Panc1 (cell line): ENCODE measurements at regions not wholly inside any gene's neighbourhood (a gene's known extent, or its start where the extent isn't known, plus 50 kb on each side); places are given as distances from the start of the nearest gene placed in this dataset.

Experiments used
- ATAC-seq: fragments of 200-7000 bp; cut with Tn5 transposase; 2 replicates; pipeline ENCODE4 v1.9.1; 2020; ENCODE audit warnings: mild to moderate bottlenecking, moderate library complexity
- BruUV-seq: library from RNA; stranded (reverse); fragments of 400-500 nt; replicated peaks from 2 replicates; lab custom pipeline; 2021; lab: Mats Ljungman, UMichigan
- CTCF ChIA-PET: fragments of 300-600 bp; sonication (Branson Sonifier 250); formaldehyde crosslinking; loops from one replicate; lab custom pipeline; 2022; ENCODE audit warnings: antibody characterized with exemption; lab: Charles Lee
- POLR2A ChIA-PET: fragments of 300-600 bp; sonication (Branson Sonifier 250); formaldehyde crosslinking; loops from one replicate; lab custom pipeline; 2022; ENCODE audit warnings: antibody characterized with exemption; lab: Charles Lee
- DNase-seq: peaks from one replicate; pipeline ENCODE4 v3.0.0-alpha.2; 2010; ENCODE audit warnings: low read depth, low spot score
- H3K27ac ChIP-seq: 2 replicates; pipeline ENCODE4 v1.5.1; 2011; ENCODE audit warnings: mild to moderate bottlenecking, low read length, inconsistent platforms
- H3K27me3 ChIP-seq: fragments of 200-500 bp; sonication (Bioruptor generic); 2 replicates; pipeline ENCODE4 v1.6.0; 2014; ENCODE audit warnings: low read length, inconsistent platforms; ENCODE audit not compliant: control insufficient read depth, insufficient read depth
- H3K36me3 ChIP-seq: fragments of 200-500 bp; sonication (Bioruptor generic); 2 replicates; pipeline ENCODE4 v1.5.1; 2014; ENCODE audit warnings: inconsistent platforms, mild to moderate bottlenecking, low read length, moderate library complexity; ENCODE audit not compliant: control insufficient read depth, insufficient read depth
- H3K4me1 ChIP-seq: 2 replicates; pipeline ENCODE4 v1.5.1; 2011; ENCODE audit warnings: inconsistent platforms, mild to moderate bottlenecking, low read length, moderate library complexity; ENCODE audit not compliant: control insufficient read depth, insufficient read depth
- H3K4me3 ChIP-seq, 2 experiments: 2 replicates each; pipeline ENCODE4 v1.5.1; 2011 to 2012; ENCODE audit warnings: low read depth in 2 of 2, low read length in 2 of 2, mild to moderate bottlenecking in 2 of 2, inconsistent platforms in 1 of 2, moderate library complexity in 1 of 2
- H3K9me3 ChIP-seq: fragments of 200-500 bp; sonication (Bioruptor generic); 2 replicates; pipeline ENCODE4 v1.5.1; 2014; ENCODE audit warnings: low read depth, mild to moderate bottlenecking, inconsistent platforms, low read length, moderate library complexity; ENCODE audit not compliant: control insufficient read depth, insufficient read depth
- CTCF ChIP-seq: fragments of 450-650 bp; IDR thresholded peaks from 2 replicates; pipeline ENCODE4 v1.5.1; 2017; ENCODE audit warnings: mild to moderate bottlenecking
- POLR2AphosphoS5 ChIP-seq: IDR thresholded peaks from 2 replicates; pipeline ENCODE4 v1.6.1; 2012; ENCODE audit warnings: mild to moderate bottlenecking, low read depth, low read length, moderate library complexity
- SIN3A ChIP-seq: IDR thresholded peaks from 2 replicates; pipeline ENCODE4 v1.6.1; 2012; ENCODE audit warnings: low read depth, mild to moderate bottlenecking, low read length, moderate library complexity, borderline replicate concordance; ENCODE audit not compliant: insufficient read depth
- TCF7L2 ChIP-seq: IDR thresholded peaks from 2 replicates; pipeline ENCODE4 v1.6.1; 2011; ENCODE audit warnings: mild to moderate bottlenecking, low read depth, low read length, inconsistent platforms
- in situ Hi-C: cut with HindIII; loops from 2 replicates; pipeline ENCODE4 v1.10.0; 2016; ENCODE audit warnings: low sequenced_read_pairs, low pct_unique_long_range_greater_than_20kb
- intact Hi-C: fragments of 100-400 bp; cut with micrococcal nuclease; formaldehyde crosslinking; loops from one replicate; pipeline ENCODE4 v1.10.0; 2022; ENCODE audit not compliant: unreplicated experiment
- TF ChIP-seq, protein P1 (sequence below), 2 experiments: IDR thresholded peaks; 2 replicates each; pipeline ENCODE4 v1.6.1; 2011 to 2012; ENCODE audit warnings: low read depth in 2 of 2, control low read depth in 1 of 2, low read length in 1 of 2, mild to moderate bottlenecking in 1 of 2, moderate library complexity in 1 of 2; ENCODE audit not compliant: insufficient read depth in 1 of 2

DNA sequence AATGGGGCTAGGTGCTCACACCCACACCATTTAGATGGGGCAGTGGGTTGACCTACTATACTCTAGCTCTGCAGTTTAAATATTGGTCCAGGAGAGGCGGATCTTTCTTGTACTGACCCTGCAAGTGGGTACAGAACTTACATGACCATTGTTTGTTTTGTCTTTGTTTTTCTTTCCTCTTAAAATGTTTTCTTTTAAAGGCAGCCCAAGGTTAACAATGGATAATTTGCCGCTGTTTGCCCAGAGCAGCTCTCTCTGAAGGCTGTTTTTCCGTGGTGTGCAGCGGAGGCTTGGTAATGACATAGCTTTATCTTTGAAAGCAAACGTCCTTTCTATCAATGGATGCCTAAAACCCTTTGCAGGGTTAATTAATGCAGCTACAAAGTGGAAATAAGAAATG lies 133.3 kb upstream of the MEX3C start:
- BruUV-seq, result no TSS peak
- DNase-seq (no peak), ATAC-seq (no peak)
- TF ChIP-seq, protein P1, sequence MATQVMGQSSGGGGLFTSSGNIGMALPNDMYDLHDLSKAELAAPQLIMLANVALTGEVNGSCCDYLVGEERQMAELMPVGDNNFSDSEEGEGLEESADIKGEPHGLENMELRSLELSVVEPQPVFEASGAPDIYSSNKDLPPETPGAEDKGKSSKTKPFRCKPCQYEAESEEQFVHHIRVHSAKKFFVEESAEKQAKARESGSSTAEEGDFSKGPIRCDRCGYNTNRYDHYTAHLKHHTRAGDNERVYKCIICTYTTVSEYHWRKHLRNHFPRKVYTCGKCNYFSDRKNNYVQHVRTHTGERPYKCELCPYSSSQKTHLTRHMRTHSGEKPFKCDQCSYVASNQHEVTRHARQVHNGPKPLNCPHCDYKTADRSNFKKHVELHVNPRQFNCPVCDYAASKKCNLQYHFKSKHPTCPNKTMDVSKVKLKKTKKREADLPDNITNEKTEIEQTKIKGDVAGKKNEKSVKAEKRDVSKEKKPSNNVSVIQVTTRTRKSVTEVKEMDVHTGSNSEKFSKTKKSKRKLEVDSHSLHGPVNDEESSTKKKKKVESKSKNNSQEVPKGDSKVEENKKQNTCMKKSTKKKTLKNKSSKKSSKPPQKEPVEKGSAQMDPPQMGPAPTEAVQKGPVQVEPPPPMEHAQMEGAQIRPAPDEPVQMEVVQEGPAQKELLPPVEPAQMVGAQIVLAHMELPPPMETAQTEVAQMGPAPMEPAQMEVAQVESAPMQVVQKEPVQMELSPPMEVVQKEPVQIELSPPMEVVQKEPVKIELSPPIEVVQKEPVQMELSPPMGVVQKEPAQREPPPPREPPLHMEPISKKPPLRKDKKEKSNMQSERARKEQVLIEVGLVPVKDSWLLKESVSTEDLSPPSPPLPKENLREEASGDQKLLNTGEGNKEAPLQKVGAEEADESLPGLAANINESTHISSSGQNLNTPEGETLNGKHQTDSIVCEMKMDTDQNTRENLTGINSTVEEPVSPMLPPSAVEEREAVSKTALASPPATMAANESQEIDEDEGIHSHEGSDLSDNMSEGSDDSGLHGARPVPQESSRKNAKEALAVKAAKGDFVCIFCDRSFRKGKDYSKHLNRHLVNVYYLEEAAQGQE (IDR thresholded peaks at IDR 0.05; ENCODE audit: insufficient read depth in 1 of 2, low read depth in 2 of 2, low read length in 1 of 2), result no peak
- TF ChIP-seq SIN3A (no peak), POLR2AphosphoS5 (no peak), CTCF (no peak), TCF7L2 (no peak)
- Histone ChIP-seq H3K4me3 (no peak overlapping the region), H3K9me3 (no peaks in the 10 kb centered on the region), H3K27ac (no peak overlapping the region), H3K27me3 (no peaks in the 10 kb centered on the region), H3K36me3 (no peaks in the 10 kb centered on the region), H3K4me1 (no peaks in the 10 kb centered on the region)
- CTCF ChIA-PET, result no interaction called here
- POLR2A ChIA-PET, result no interaction called here
- intact Hi-C loops (no loop called here), in situ Hi-C loops (no loop called here)

DNA sequence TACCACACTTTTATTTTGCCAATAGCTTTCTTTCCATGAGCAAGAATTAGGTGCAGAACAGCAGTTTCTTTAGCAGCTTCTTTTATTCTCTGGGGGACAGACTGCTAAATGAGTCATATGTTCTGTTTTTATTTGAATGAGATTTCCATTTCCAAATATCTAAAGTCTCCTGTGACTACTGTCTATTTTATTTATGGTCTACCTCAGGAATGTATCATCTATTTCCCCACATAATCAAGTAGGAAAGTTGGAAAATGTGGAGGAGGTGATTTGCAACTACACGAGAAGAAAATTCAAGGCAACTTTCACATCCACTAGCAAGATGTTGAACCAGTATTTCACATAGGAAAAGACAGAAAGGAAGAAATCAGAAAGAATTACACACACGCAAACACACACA lies 139.9 kb upstream of the MEX3C start:
- H3K4me3 ChIP-seq, result no peak overlapping the region
- TF ChIP-seq CTCF, result no peak
- no peak for TF ChIP-seq SIN3A
- TF ChIP-seq, protein P1 (IDR thresholded peaks at IDR 0.05; ENCODE audit: insufficient read depth in 1 of 2, low read depth in 2 of 2, low read length in 1 of 2), result no peak
- no peak for TF ChIP-seq POLR2AphosphoS5
- TF ChIP-seq TCF7L2, result no peak
- intact Hi-C loops, result no loop called here
- no TSS peak for BruUV-seq
- H3K27ac ChIP-seq, result no peak overlapping the region
- no peaks in the 10 kb centered on the region for H3K9me3 ChIP-seq
- DNase-seq (no peak), ATAC-seq (no peak)
- H3K4me1 ChIP-seq, result no peaks in the 10 kb centered on the region
- H3K27me3 ChIP-seq, result no peaks in the 10 kb centered on the region; the same call in 1 of the 2 replicates
- in situ Hi-C loops, result no loop called here
- ChIA-PET POLR2A (no interaction called here), CTCF (no interaction called here)
- no peaks in the 10 kb centered on the region for H3K36me3 ChIP-seq
